ENCODE measurements at regions not wholly inside any gene's neighbourhood (a gene's known extent, or its start where the extent isn't known, plus 50 kb on each side); places are given as distances from the start of the nearest gene placed in this dataset.
A peak's percentile ranks its signal among the peaks of the same experiment; 100 is the strongest.

DNA sequence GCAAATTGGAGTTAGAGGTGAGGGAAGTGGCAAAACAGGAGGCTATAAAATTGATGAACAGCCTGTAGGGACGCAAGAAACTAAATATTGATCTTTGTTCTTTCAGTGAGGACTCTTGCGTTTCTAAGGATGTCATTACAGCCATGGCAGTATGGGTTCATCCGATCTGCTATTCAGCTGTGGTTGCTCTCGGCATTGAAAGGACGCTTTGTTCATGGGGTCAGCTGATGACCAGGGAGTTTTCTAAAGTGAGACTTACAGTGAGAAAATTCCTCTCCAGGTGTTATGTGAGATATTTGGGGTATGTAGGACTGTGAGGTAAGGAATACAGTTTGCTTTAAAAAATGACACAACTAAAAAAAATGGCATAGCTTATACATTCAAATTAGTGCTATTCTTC, 52.7 kb upstream of the PELI1 start:
- DNase-seq (ENCODE audit: low read depth in 2 of 3, low spot score in 1 of 3) = no peak

DNA sequence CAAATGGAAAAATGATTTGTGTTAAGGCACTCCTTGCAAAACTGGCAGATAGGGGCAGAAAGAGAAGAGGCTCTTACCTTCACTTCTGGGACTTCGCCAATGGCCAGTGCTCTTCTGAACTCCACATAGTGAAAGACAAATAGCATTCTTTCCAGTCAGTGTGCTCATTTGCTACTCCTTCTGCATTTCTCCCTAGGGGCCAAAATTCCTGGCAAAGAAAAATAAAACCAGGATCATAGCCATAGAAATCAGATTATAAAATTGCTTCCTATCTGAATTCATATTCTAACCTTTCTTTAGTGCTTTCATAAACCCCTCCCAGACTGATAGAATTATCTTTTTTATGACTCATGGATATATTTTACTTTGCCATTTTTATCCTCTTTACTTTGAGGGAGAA, 56.9 kb upstream of the PELI1 start:
- no peak for DNase-seq (ENCODE audit: low read depth in 2 of 3, low spot score in 1 of 3)

DNA sequence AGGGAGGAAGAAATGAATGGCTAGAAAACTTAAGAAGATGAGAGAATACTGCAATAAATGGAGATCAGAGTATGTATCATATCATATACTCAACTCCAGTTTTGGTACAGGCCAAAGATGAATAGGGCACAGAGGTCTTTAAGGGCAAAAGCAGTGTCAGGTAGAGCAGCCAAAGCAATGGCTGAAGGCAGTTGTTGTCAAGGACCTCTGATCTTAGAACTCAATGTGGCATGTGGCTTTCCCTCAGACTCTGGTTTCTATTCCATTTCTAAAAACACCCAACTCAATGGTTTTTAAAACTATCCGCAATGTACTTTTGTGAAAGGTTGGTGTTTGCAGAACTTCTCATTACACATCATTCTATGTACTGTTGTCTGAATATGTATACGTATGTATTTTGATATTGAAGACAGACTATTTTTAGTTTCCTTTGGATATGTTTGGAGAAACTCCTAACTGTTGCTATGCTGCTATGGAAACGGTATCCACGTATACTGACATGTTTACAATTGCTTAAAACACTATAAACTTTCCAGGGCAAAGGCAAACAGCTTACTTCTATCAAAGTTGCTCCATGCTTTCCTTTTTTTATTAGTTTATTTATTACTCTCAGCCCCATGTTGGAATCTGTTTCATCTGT, 58.1 kb upstream of the PELI1 start:
- DNase-seq (ENCODE audit: low read depth in 2 of 3, low spot score in 1 of 3) = no peak

DNA sequence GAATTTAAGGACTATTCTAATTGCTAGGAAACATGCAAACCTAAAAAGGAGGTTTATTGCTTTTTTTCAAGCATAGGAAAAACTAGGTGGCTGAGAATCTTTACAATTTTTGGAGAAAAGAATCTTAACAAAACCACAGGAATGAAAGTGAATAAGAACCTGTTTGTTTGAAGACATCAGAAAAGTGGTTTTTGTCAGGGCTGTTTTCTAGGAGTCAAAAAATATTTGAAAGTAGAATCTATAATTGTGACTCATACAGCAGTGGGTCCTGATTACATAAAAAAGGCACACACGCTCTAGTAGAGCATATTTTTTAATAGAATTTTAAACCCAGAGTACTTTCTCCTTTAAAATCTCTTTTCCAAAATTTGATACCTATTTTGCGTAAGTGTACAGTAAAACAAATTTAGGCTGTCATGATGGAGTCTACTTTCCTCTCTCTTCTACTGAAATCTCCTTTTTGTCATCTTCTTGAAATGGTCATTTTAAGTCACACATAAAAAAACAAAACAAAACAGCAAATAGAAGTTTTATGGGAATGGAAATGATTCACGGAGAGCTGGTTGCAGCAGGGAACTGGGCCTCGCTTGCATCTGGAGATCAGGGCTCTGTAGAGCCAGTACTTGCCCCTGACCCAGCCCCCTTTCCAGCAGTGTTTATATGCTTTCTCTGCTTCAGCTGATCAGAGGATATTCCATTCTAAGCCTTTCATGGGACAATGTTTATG, 59.1 kb upstream of the PELI1 start:
- DNase-seq (ENCODE audit: low read depth in 2 of 3, low spot score in 1 of 3) = no peak

DNA sequence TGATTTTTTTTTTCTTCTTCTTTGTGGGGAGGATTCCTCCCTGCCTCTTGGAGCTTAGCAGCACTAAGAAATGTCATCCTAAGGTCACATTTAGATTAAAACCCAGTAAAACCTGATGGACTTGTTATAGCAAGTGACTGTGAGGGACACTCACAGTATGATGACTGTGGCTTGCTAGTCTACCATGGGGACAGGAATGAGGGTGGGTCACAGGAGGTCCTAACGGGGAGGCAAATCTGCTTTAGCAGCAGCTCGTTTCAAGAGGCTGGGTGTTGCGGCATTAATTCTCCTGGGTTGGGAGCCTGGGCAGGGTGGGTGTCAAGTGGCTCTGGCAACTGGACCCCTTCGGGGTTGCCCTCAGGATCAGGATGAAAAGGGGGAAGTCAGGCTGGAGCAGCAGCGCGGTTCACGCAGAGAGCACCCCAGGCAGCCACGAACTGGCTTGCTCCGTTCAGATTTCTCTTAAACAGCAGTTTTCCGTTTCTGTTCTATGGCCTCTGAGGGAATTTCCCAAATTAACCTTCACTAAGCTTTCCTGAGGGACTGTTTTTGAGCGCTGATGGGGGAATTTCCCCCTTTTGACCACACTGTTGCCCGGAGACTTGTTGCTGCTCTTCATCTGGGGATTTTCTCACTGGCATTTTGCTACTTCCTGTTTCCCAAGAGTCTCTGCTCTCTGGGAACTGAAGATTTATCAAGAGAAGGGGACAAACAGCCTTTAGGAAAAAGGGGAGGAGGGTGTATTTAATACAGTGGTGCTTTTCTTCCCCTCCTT, 59.8 kb upstream of the PELI1 start:
- peak in 2 of 3 donors; percentile 25 to 34 for DNase-seq (ENCODE audit: low read depth in 2 of 3, low spot score in 1 of 3)

DNA sequence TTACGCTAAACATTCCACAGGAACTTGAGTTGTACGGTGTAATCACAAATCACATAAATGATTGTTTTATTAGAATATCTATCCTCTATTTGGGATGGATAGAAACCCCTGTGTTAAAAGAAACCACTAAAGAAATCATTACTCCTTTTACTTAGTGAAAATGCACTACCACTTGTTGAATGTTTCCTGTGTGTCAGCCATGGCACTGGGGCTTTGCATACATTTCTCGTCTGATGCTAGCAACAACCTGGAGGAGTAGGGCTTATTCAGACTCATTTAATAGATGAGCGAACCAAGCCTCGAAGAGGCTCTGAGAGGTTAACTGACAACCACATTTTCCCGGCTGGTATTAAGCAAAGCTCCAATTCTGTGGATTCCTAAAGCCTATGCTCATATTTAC, 60.5 kb upstream of the PELI1 start:
- DNase-seq (ENCODE audit: low read depth in 2 of 3, low spot score in 1 of 3) = no peak

DNA sequence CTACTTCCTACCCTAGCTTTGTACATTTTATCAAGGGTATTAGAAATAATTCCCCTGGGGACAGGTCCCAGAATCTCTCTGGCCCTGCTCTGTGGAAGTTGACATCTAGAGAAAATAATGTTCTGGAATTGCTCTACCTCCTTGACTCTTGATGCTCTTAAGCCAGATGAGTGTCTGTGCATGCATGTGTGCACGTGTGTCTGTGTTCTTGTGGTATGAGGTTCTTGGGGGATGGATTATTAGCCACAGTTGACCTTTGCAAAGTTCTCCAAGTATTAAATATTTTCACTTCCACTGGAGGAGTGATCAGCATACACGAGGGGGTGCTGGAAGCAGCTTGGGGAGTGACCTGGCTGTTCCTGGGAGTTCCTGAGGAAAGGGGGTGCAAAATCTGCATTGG, 61.2 kb upstream of the PELI1 start:
- no peak for DNase-seq (ENCODE audit: low read depth in 2 of 3, low spot score in 1 of 3)

DNA sequence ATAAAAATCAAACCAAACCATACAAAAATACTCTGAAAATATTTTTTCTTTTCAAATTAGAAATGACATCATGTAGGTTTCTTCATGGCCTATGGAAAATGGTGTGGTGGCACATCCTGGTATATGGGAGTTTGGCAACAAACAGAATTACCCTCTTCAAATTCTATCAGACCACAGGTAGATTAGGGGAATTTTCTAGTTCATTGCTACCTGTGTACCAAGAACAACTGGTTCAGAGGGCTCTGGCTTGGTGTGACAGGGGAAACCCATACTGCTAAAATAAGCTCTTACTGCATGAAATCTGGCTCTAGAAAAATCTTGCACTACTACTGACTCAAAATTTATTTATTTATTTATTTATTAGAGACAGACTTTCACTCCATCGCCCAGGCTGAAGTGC, 63.4 kb upstream of the PELI1 start:
- DNase-seq (ENCODE audit: low read depth in 2 of 3, low spot score in 1 of 3) = no peak

DNA sequence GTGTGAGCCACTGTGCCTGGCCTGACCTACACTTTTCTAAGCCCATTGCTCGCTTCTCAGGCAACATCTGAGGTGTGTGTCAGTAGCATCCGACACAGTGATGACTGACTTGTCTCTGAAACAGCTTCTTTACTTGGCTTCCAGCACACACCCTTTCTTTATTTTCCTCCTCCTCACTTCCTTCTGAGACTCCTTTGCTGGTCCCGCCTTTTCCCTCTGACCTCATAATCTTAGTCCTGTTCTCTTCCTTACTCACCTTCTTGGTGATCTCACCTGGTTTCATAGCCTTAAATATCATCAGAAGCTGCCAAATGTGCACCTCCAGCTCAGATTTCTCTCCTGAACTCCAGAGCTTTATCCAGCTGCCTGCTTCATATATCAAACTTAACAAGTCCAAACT, 66.6 kb upstream of the PELI1 start:
- no peak for DNase-seq (ENCODE audit: low read depth in 2 of 3, low spot score in 1 of 3)

DNA sequence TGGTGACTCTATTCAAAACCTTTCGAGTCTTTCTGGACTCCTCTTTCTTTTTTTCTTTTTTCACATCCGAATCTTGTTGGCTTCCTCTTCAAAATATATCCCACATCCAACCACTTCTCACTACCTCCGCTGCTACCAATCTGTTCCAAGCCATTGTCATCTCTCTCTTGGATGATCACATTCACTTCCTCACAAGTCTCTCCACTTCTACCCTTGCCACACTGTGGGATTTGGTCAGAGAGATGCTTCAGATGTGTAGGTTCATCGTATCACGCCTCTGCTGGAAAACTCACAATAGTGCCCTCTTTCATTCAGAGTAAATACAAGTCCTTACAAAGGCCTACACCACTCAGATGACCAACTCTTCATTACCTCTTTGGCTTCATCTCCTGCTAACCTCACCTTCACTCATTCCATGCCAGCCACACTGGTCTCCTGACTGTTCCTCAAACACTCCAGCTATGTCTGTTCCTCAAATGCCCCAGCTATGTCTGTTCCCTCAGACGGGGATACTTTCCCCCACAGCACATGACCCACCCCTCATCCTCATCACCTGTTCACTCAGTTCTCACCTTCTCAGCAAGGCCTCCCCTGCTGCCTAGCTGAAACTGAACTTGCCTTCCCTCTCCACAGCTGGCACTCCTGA, 67.2 kb upstream of the PELI1 start:
- DNase-seq (ENCODE audit: low read depth in 2 of 3, low spot score in 1 of 3) = no peak

DNA sequence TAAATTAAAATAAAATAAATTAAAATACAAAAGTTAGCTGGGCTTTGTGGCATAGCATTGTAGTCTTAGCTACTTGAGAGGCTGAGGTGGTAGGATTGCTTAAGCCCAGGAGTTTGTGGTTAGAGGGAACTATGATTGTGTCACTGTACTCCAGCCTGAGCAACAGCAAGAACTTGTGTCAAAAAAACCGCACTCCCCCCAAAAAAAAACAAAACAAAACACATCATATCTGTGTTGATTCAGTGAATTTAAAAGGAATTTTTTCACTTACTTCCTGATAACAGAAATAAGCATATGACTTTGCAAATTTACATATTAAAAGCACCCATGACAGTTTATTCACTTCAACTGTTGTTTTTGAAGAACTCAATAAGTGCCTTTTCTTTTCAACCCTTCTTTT, 68.1 kb upstream of the PELI1 start:
- no peak for DNase-seq (ENCODE audit: low read depth in 2 of 3, low spot score in 1 of 3)

DNA sequence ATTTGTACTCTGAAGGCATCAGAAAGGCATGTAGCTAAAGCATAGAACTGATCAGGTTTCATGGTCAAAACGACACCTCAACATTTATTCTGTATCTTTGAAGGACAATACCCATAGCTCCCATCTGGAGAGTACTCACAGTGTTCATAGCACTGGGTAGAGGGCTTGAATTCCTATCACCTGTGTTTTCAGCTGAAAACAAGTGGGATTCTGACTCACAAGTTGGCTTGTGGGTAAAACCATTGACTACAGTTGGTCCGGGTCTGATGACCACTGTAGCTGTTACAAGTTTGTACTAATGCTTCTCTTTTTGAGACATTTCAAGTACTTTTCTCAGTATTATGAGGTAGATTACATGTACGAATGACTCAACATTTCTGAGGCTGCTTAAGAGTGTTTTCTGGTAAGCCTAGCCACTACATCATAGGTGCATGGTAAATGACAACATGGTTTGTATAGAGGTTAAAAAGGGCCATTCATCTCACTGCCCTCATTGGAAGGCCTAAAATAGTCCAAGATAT, 68.6 kb upstream of the PELI1 start:
- peak; percentile 25 to 54 (median 32) for DNase-seq (ENCODE audit: low read depth in 2 of 3, low spot score in 1 of 3)

DNA sequence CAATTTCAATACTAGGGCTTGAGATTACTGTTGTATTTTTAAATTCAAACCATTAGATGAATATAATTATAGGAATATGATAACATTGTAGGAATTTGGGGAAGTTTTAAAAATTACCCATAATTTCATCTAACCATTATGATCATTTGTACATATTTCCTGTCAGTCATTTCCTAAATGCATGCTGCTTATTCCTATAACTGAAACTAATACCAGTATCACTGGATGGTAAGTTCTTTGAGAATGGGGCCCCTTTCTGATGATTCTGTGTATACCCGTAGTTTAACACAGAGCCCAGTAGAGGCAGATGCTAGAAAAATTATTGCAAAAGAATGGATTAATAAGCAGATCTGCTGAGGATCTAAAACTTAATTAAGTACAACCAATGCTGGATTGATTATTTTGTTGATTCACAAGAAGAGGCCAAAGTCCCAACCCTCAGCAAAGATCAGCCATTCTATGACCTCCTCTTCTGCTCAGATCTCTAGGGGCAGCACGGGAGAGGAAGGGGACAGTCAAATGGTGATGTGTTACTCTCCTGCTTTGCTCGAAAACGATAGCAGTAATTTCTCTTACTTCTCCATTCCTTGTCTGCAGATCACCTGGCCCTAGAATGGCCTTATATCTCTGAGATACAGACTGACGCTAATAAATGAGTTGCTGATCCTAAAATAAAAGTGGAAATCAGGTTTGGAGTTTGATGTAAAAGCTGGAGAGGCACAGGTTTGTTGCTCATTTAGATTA, 69.5 kb upstream of the PELI1 start:
- DNase-seq (ENCODE audit: low read depth in 2 of 3, low spot score in 1 of 3) = no peak

DNA sequence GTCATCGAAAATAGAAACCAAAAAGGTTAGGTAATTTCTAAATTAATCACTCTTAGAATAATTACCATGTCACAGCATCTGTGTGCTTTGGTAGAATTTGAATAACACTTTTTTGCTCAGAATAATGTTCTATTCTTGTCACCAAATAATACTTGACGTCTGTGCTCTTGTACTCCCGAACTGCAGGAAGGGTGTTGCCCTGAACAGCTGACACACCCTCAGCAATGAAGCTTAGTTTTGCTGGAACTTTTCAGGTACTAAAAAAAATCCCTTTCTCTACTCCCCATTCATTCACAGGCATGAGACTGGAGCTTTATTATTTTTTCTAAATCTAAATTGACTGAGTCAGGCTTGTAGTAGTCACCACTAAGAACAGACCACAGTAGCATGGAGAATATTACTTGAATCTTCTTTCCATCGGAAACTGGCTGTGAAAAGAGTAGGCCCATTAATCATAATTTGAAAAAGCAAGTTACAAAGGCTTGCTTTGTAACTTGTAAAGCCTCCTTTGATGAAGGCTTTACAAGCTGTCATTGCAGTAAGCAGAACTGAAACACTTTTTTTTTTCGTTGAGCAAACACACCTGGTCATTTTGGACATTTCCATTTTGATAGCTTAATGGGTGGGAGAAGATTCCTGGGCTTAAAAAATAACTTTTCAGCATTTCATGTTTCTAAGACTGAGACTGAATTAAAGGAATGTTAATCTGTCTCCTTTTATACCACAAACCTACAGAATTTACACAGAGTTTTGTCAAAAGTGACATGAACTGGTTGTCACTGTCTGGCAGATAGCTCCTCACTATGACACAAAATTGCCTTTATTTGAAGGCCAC, 70.3 kb upstream of the PELI1 start:
- DNase-seq (ENCODE audit: low read depth in 2 of 3, low spot score in 1 of 3) = no peak

DNA sequence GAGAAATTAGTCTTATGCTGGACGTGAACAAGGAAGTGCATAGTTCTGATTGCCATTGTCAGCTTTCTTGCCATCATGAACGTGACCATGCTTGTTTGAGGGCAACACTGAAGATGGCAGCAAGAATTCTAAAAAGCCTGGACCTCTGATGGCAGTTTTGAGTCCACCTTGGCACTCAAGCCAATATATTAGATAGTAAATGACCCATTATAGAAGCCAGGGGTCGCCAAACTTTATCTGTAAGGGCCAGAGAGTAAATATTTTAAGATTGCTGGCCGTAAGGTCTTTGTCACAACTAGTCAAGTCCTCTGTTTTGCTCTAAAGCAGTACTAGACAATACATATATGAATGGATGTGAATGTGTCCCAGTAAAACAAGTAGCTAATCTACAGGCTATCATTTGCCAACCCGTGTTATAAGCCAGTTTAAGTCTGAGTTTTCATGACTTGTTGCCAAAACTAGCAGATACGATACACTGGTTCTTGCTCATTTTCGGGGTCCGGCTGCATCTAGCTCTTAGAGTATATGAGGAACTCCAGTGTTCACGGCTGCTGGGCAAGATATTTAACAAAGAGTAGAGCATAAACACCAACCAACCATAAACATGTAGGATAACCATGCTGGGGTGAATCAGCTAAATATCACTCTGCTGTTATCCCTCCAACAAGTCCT, 73.1 kb upstream of the PELI1 start:
- no peak for DNase-seq (ENCODE audit: low read depth in 2 of 3, low spot score in 1 of 3)

DNA sequence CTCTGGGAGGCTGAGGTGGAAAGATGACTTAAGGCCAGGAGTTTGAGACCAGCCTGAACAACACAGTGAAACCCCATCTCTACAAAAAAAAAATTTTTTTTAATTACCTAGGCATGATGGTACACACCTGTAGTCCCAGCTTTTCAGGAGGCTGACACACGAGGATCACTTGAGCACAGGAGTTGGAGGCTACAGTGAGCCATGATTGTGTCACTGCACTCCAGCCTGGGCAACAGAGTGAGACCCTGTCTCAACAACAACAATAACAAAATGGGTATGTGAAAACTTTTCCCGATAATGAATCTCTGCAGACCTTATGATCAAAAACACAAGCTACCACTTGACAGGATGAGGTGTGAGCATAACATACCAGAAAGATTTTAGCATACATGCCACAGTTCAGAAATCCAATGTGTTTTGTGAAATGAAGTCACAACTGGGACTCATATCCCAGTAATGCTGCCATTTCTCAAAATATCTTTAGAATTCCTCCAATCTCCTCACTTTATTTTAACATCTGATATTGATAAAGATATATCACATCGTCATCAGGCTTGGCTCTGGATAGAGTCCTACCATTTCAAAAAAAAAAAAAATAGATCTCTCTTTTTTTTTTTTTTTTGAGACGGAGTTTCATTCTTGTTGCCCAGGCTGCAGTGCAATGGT, 74.0 kb upstream of the PELI1 start:
- no peak for DNase-seq (ENCODE audit: low read depth in 2 of 3, low spot score in 1 of 3)

DNA sequence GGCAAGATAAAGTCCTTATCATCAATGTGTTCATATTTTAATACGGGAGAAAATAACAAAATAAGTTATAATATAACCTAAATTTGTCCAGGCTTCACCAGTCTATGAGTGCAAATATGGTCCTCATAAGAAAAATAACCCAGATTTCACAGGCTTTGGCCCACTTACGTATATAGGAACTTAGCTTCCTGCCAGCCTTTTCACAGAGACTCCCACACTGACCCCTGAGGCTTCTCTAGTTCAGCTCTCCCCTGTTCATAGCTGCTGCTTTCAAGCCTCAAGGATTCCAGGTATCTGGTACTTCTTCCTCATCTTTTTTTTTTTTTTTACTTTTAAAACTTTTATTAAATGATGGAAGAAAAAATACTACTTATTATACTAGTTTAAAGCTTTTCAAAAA, 74.9 kb upstream of the PELI1 start:
- DNase-seq (ENCODE audit: low read depth in 2 of 3, low spot score in 1 of 3) = no peak

DNA sequence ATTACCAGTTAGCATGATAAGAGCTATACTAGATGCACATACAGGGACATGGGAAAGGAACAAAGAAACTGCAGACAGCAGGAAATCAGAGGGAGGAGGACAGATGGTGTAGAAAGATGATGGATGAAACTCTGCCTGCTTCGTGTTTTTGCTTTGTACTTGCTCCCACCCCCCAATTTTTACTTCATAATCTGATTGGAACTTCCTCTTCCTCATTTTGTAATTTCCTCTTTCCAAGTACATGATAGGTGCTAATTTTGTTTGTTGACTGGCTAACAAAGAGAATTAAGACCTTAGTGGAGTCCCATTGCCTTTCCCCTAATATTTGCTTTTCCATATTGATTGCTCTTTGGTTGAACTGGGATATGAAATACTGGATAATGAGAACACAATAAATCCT, 76.0 kb upstream of the PELI1 start:
- no peak for DNase-seq (ENCODE audit: low read depth in 2 of 3, low spot score in 1 of 3)
